ENCODE measurements at regions not wholly inside any gene's neighbourhood (a gene's known extent, or its start where the extent isn't known, plus 50 kb on each side); places are given as distances from the start of the nearest gene placed in this dataset.

- TF ChIP-seq CSDC2 (CRISPR knock-in tag; IDR thresholded peaks at IDR 0.05) (no peak), ZFP3 (CRISPR knock-in tag; IDR thresholded peaks at IDR 0.05) (no peak), ZFP30 (CRISPR knock-in tag; IDR thresholded peaks at IDR 0.05) (no peak), SNAI2 (CRISPR knock-in tag; IDR thresholded peaks at IDR 0.05) (no peak), ZC3H10 (CRISPR knock-in tag; IDR thresholded peaks at IDR 0.05) (no peak), ZNF8 (CRISPR knock-in tag; IDR thresholded peaks at IDR 0.05) (no peak), ESRRG (CRISPR knock-in tag; IDR thresholded peaks at IDR 0.05) (no peak), TSHZ2 (CRISPR knock-in tag; IDR thresholded peaks at IDR 0.05) (no peak), ZNF565 (CRISPR knock-in tag; conservative IDR thresholded peaks at IDR 0.05; ENCODE audit: low read depth) (no peak), PPARA (CRISPR knock-in tag; IDR thresholded peaks at IDR 0.05; ENCODE audit: borderline replicate concordance) (no peak), CREB5 (CRISPR knock-in tag; IDR thresholded peaks at IDR 0.05; ENCODE audit: low read depth) (no peak), RARB (CRISPR knock-in tag; IDR thresholded peaks at IDR 0.05) (no peak), TOX (CRISPR knock-in tag; IDR thresholded peaks at IDR 0.05; ENCODE audit: borderline replicate concordance) (no peak), PATZ1 (CRISPR knock-in tag; IDR thresholded peaks at IDR 0.05; ENCODE audit: borderline replicate concordance) (no peak), ZNF70 (CRISPR knock-in tag; IDR thresholded peaks at IDR 0.05) (no peak), BACH2 (CRISPR knock-in tag; IDR thresholded peaks at IDR 0.05; ENCODE audit: borderline replicate concordance) (no peak), OSR1 (CRISPR knock-in tag; IDR thresholded peaks at IDR 0.05) (no peak), TCF4 (CRISPR knock-in tag; IDR thresholded peaks at IDR 0.05; ENCODE audit: borderline replicate concordance) (no peak)
- no peak for ATAC-seq
Measured at GRCh38 chrX:4831574-4831973, 1118.1 kb upstream of the PRKX start.

GRCh38 chrX:4830880-4831557, 1117.6 kb upstream of the PRKX start:
- TF ChIP-seq ARNTL (CRISPR knock-in tag; IDR thresholded peaks at IDR 0.05; ENCODE audit: borderline replicate concordance, low read depth): no peak
- no peak for TF ChIP-seq TSHZ2 (CRISPR knock-in tag; IDR thresholded peaks at IDR 0.05)
- no peak for TF ChIP-seq POU6F1 (CRISPR knock-in tag; IDR thresholded peaks at IDR 0.05; ENCODE audit: borderline replicate concordance, low read depth)
- TF ChIP-seq ZC3H10 (CRISPR knock-in tag; IDR thresholded peaks at IDR 0.05): no peak
- no peak for TF ChIP-seq ZFP3 (CRISPR knock-in tag; IDR thresholded peaks at IDR 0.05)
- TF ChIP-seq RARB (CRISPR knock-in tag; IDR thresholded peaks at IDR 0.05): no peak
- TF ChIP-seq CSRNP3 (CRISPR knock-in tag; IDR thresholded peaks at IDR 0.05): no peak
- no peak for TF ChIP-seq PPARA (CRISPR knock-in tag; IDR thresholded peaks at IDR 0.05; ENCODE audit: borderline replicate concordance)
- TF ChIP-seq CREB5 (CRISPR knock-in tag; IDR thresholded peaks at IDR 0.05; ENCODE audit: low read depth): no peak
- no peak for TF ChIP-seq ZNF8 (CRISPR knock-in tag; IDR thresholded peaks at IDR 0.05)
- no peak for TF ChIP-seq ESRRG (CRISPR knock-in tag; IDR thresholded peaks at IDR 0.05)
- TF ChIP-seq PATZ1 (CRISPR knock-in tag; IDR thresholded peaks at IDR 0.05; ENCODE audit: borderline replicate concordance): no peak
- TF ChIP-seq ISL1 (CRISPR knock-in tag; IDR thresholded peaks at IDR 0.05): no peak
- TF ChIP-seq BACH2 (CRISPR knock-in tag; IDR thresholded peaks at IDR 0.05; ENCODE audit: borderline replicate concordance): no peak
- ATAC-seq: no peak
